GM19468 (cell line): ENCODE measurements at regions not wholly inside any gene's neighbourhood (a gene's known extent, or its start where the extent isn't known, plus 50 kb on each side); places are given as distances from the start of the nearest gene placed in this dataset.

Source experiments
- ATAC-seq: cut with Tn5 transposase; IDR thresholded peaks from one replicate; pipeline ENCODE4 v1.9.1; 2021; ENCODE audit warnings: mild to moderate bottlenecking, moderate library complexity, moderate number of reproducible peaks; ENCODE audit not compliant: unreplicated experiment; ENCODE audit errors: extremely low read depth

- ATAC-seq, result no peak
Measured at GRCh38 chr12:43102546-43103264, 449.3 kb downstream of the ADAMTS20 start.

- no peak for ATAC-seq
Measured at GRCh38 chr12:43100231-43100630, 451.8 kb downstream of the ADAMTS20 start.

GRCh38 chr12:43099691-43100163, 452.3 kb downstream of the ADAMTS20 start:
- ATAC-seq, result no peak

GRCh38 chr12:43098766-43099550, 453.0 kb downstream of the ADAMTS20 start:
- ATAC-seq, result no peak

GRCh38 chr12:43098071-43098470, 453.9 kb downstream of the ADAMTS20 start:
- ATAC-seq, result no peak

- no peak for ATAC-seq
Measured at GRCh38 chr12:43097471-43097870, 454.5 kb downstream of the ADAMTS20 start.

- no peak for ATAC-seq
Measured at GRCh38 chr12:43095669-43096280, 456.2 kb downstream of the ADAMTS20 start.

GRCh38 chr12:43094886-43095575, 457.0 kb downstream of the ADAMTS20 start:
- no peak for ATAC-seq

- ATAC-seq, result no peak
Measured at GRCh38 chr12:43090981-43091380, 461.0 kb downstream of the ADAMTS20 start.

- ATAC-seq, result no peak
Measured at GRCh38 chr12:43087195-43088091, 464.6 kb downstream of the ADAMTS20 start.

- ATAC-seq, result no peak
Measured at GRCh38 chr12:43079476-43079875, 472.5 kb downstream of the ADAMTS20 start.

- no peak for ATAC-seq
Measured at GRCh38 chr12:43078976-43079375, 473.0 kb downstream of the ADAMTS20 start.

GRCh38 chr12:43072431-43072830, 479.6 kb downstream of the ADAMTS20 start:
- no peak for ATAC-seq

GRCh38 chr12:43069768-43070221, 480.2 kb upstream of the PRICKLE1 start:
- ATAC-seq, result no peak

GRCh38 chr12:43066471-43066870, 476.9 kb upstream of the PRICKLE1 start:
- no peak for ATAC-seq

- ATAC-seq, result no peak
Measured at GRCh38 chr12:43063650-43064049, 474.1 kb upstream of the PRICKLE1 start.

GRCh38 chr12:43062201-43062895, 472.8 kb upstream of the PRICKLE1 start:
- ATAC-seq, result no peak

GRCh38 chr12:43060742-43061141, 471.2 kb upstream of the PRICKLE1 start:
- ATAC-seq, result no peak

GRCh38 chr12:43058616-43059015, 469.1 kb upstream of the PRICKLE1 start:
- ATAC-seq, result no peak
